ENCODE measurements at regions not wholly inside any gene's neighbourhood (a gene's known extent, or its start where the extent isn't known, plus 50 kb on each side); places are given as distances from the start of the nearest gene placed in this dataset.

DNA sequence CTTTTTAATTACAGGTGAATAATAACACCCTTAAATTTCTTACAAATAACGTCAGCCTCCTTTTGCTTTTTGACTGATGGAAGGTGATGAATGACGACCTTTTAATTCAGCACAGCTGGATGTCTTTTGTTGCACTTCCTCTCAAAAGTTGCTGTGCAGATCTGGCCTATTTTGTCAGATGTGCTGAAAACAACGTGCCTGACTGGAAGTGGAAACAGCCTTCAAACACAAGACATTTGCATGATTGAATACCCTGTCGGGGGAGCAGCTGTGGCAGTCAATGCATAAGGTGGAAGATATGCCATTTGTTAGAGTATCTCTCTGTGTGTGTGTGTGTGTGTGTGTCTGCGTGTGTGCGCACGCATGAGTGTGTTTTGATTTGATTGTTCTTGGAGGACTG lies 579.7 kb downstream of the SPRY1 start:
- Histone ChIP-seq H3K4me3 (no peak overlapping the region), H3K9me3 (no peaks in the 10 kb centered on the region), H3K27me3 (no peaks in the 10 kb centered on the region), H3K27ac (no peak overlapping the region), H3K4me1 (no peaks in the 10 kb centered on the region), H3K36me3 (no peaks in the 10 kb centered on the region)
- DNase-seq: no peak
- TF ChIP-seq, protein P1, sequence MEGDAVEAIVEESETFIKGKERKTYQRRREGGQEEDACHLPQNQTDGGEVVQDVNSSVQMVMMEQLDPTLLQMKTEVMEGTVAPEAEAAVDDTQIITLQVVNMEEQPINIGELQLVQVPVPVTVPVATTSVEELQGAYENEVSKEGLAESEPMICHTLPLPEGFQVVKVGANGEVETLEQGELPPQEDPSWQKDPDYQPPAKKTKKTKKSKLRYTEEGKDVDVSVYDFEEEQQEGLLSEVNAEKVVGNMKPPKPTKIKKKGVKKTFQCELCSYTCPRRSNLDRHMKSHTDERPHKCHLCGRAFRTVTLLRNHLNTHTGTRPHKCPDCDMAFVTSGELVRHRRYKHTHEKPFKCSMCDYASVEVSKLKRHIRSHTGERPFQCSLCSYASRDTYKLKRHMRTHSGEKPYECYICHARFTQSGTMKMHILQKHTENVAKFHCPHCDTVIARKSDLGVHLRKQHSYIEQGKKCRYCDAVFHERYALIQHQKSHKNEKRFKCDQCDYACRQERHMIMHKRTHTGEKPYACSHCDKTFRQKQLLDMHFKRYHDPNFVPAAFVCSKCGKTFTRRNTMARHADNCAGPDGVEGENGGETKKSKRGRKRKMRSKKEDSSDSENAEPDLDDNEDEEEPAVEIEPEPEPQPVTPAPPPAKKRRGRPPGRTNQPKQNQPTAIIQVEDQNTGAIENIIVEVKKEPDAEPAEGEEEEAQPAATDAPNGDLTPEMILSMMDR (IDR thresholded peaks at IDR 0.05): no peak
- no peak for TF ChIP-seq POLR2A (IDR thresholded peaks at IDR 0.05)

DNA sequence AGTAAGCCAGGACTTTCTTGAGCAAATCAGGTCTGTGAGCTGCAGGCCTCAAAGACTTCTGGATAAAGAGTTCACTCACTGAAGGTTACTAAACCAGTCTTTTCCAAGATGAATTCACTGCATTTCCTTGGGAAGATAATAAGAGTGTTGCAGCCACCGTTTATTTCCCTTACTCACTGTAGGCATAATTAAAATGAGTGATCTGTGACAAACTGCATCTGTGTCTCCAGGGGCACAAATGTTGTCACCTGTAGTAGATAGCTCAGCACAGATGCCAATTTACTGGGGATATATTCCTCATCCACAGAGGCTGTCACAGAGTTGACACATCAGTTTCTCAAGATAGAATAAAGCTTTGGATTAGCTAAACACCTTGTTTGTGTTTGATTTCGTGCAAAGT lies 580.2 kb downstream of the SPRY1 start:
- DNase-seq: no peak

DNA sequence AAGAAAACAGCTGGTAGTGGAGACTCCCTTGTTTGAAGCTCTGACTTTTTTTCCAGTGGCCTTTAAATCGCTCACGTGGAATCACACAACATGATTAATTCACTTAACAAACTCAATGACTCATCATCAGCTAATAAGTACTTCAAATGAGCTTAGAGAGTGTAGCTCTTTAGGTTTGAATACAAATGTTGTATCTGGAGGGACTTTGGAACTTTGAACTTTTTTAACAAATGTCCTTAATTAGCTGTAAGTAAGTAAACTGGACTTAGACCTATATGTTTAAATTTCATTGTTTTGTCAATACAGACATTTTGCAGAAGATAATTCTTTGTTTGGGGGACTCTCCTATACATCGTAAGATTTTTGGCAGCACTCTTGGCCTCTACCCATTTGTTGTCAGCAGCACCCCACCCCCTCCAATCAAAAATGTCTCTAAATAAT lies 581.1 kb downstream of the SPRY1 start:
- no peak for DNase-seq
- Histone ChIP-seq H3K27ac (no peak overlapping the region), H3K4me1 (no peaks in the 10 kb centered on the region), H3K36me3 (no peaks in the 10 kb centered on the region), H3K9me3 (no peaks in the 10 kb centered on the region), H3K27me3 (no peaks in the 10 kb centered on the region), H3K4me3 (no peak overlapping the region)
- TF ChIP-seq, protein P1 (IDR thresholded peaks at IDR 0.05): no peak
- no peak for TF ChIP-seq POLR2A (IDR thresholded peaks at IDR 0.05)

More for the DNA sequence above, 580.2 kb downstream of the SPRY1 start:
- Histone ChIP-seq H3K9me3 (no peaks in the 10 kb centered on the region), H3K27ac (no peak overlapping the region), H3K4me1 (no peaks in the 10 kb centered on the region), H3K36me3 (no peaks in the 10 kb centered on the region), H3K27me3 (no peaks in the 10 kb centered on the region), H3K4me3 (no peak overlapping the region)
- TF ChIP-seq, protein P1 (IDR thresholded peaks at IDR 0.05): no peak
- no peak for TF ChIP-seq POLR2A (IDR thresholded peaks at IDR 0.05)

DNA sequence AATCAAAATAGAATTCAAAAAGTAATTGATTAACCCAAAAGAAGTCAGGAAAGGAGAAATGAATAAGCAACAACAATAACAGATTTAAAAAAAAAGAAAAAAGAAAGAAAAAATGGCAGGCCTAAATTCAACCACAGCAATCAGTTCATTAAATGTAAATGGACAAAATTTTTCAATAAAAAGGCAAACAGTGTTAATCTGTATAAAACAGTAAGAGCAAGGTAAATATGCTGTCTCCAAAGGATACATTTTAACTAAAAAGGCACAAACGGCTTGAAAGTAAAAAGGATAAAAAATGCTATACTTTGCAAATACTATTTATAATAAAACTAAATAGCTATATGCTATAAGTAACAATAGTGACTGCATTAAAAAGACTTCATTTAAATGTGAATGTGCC lies 582.0 kb downstream of the SPRY1 start:
- Histone ChIP-seq H3K4me1 (no peaks in the 10 kb centered on the region), H3K9me3 (peaks cover 0 to 5% (median 0%) of the 10 kb centered on the region in 4 donors), H3K36me3 (no peaks in the 10 kb centered on the region), H3K27me3 (no peaks in the 10 kb centered on the region), H3K4me3 (no peak overlapping the region), H3K27ac (no peak overlapping the region)
- DNase-seq: no peak
- TF ChIP-seq POLR2A (IDR thresholded peaks at IDR 0.05): no peak
- TF ChIP-seq, protein P1 (IDR thresholded peaks at IDR 0.05): no peak

DNA sequence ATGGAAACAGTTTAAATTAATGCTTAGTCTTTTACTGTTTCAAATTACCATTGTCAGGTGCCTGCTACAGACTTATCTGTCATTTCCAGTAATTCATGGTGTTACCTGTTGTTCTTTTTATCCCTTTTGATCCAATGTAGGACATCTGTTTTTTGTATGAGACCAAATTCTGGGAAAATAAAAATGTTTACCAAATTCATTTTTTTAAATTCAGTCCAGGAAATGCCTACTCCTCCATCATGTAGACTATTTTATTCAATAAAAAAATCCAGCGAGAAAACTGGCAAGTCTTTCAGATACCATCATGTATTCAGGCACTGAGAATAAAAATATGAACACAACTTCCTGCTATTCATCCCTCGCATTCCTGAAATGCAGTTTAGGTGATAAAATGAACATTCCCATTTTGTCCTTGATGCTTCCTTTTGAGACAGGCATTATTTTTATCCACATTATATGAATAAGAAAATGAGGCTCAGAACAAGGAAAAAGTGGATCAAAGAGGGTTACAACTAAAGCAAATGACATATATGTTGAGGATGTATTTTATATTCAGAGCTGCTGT lies 584.2 kb downstream of the SPRY1 start:
- TF ChIP-seq POLR2A (IDR thresholded peaks at IDR 0.05): no peak
- TF ChIP-seq, protein P1 (IDR thresholded peaks at IDR 0.05): no peak
- Histone ChIP-seq H3K4me3 (no peak overlapping the region), H3K4me1 (no peaks in the 10 kb centered on the region), H3K36me3 (no peaks in the 10 kb centered on the region), H3K9me3 (peaks cover 0 to 5% (median 0%) of the 10 kb centered on the region in 4 donors), H3K27me3 (no peaks in the 10 kb centered on the region), H3K27ac (no peak overlapping the region)
- DNase-seq: no peak

DNA sequence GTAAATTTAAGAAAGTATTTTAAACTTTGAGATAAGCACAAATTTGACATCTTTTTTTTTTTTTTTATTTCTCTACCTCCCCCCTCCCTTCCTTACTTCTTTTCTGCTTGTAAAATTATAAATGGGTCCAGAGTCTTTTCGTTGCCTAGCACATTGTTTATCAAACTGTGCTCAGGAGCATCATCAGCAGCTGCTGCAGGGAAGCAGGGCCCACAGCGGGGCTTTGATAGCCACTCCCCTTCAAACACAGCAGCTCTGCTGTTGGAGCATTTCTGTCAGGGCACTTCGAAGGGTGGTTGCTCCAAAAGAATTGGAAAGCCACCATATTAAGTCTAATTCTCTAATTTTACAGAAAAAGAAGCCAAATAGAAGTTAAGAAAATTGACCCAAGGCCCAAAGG lies 588.3 kb downstream of the SPRY1 start:
- DNase-seq: no peak
- Histone ChIP-seq H3K9me3 (peaks cover 0 to 5% (median 0%) of the 10 kb centered on the region in 4 donors), H3K27ac (peak overlapping the region in 1 of 4 donors; percentile 26), H3K4me3 (no peak overlapping the region), H3K36me3 (no peaks in the 10 kb centered on the region), H3K27me3 (no peaks in the 10 kb centered on the region), H3K4me1 (no peaks in the 10 kb centered on the region)
- TF ChIP-seq POLR2A (IDR thresholded peaks at IDR 0.05): no peak
- TF ChIP-seq, protein P1 (IDR thresholded peaks at IDR 0.05): no peak
